ENCODE measurements at regions not wholly inside any gene's neighbourhood (a gene's known extent, or its start where the extent isn't known, plus 50 kb on each side); places are given as distances from the start of the nearest gene placed in this dataset.
"Not testable (repeated sequence)": the region's sequence is repeated elsewhere in the genome, so short reads cannot be mapped to it uniquely, and the experiment has no call there.

- peaks cover 6% of the 10 kb centered on the region for H3K9me3 Mint-ChIP-seq
- DNase-seq (no peak), ATAC-seq (ENCODE audit: poor library complexity) (no peak)
- POLR2A ChIA-PET, result no interaction called here
- no peaks in the 10 kb centered on the region for H3K27me3 Mint-ChIP-seq
- peaks cover 0 to 2% of the 10 kb centered on the region in 2 experiments for H3K9me3 ChIP-seq (ENCODE audit: control insufficient read depth in 1 of 2, insufficient read depth in 1 of 2, low read length in 2 of 2)
- no peak overlapping the region for H3K27ac ChIP-seq (ENCODE audit: low read depth in 1 of 2, low read length in 2 of 2)
- no peaks in the 10 kb centered on the region for H3K27me3 ChIP-seq (ENCODE audit: control insufficient read depth in 1 of 2, insufficient read depth in 2 of 2, low read length in 2 of 2)
- no peak overlapping the region for H3K27ac Mint-ChIP-seq
- H3K36me3 ChIP-seq (ENCODE audit: insufficient read depth, low read length), result no peaks in the 10 kb centered on the region
- H3K4me3 ChIP-seq (ENCODE audit: low read length), result no peak overlapping the region
- no peaks in the 10 kb centered on the region for H3K4me1 Mint-ChIP-seq (ENCODE audit: low read depth)
- no peaks in the 10 kb centered on the region for H3K36me3 Mint-ChIP-seq (ENCODE audit: low read depth)
- CTCF ChIA-PET, result no interaction called here
- intact Hi-C loops (cut with DNase I, micrococcal nuclease), result no loop called here
- no peaks in the 10 kb centered on the region for H3K4me1 ChIP-seq (ENCODE audit: insufficient read depth, low read length)
- TF ChIP-seq CTCF (IDR thresholded peaks at IDR 0.05), result no peak
- no peak overlapping the region for H3K4me3 Mint-ChIP-seq
Observed at GRCh38 chr1:70720109-70720508, 309.0 kb downstream of the CTH start.

GRCh38 chr1:70720521-70720920, 309.5 kb downstream of the CTH start:
- intact Hi-C loops (cut with DNase I, micrococcal nuclease), result no loop called here
- peaks cover 10% of the 10 kb centered on the region for H3K9me3 Mint-ChIP-seq
- POLR2A ChIA-PET, result no interaction called here

GRCh38 chr1:70727886-70728489, 316.9 kb downstream of the CTH start:
- no peak overlapping the region for H3K4me3 Mint-ChIP-seq
- DNase-seq (no peak), ATAC-seq (ENCODE audit: poor library complexity) (no peak)
- H3K9me3 Mint-ChIP-seq, result peaks cover 13% of the 10 kb centered on the region
- Histone ChIP-seq H3K27ac (ENCODE audit: low read depth in 1 of 2, low read length in 2 of 2) (no peak overlapping the region), H3K4me1 (ENCODE audit: insufficient read depth, low read length) (no peaks in the 10 kb centered on the region), H3K27me3 (ENCODE audit: control insufficient read depth in 1 of 2, insufficient read depth in 2 of 2, low read length in 2 of 2) (no peaks in the 10 kb centered on the region), H3K9me3 (ENCODE audit: control insufficient read depth in 1 of 2, insufficient read depth in 1 of 2, low read length in 2 of 2) (peaks cover 11 to 16% of the 10 kb centered on the region in 2 experiments), H3K36me3 (ENCODE audit: insufficient read depth, low read length) (no peaks in the 10 kb centered on the region), H3K4me3 (ENCODE audit: low read length) (no peak overlapping the region)
- CTCF ChIA-PET, result no interaction called here
- no peaks in the 10 kb centered on the region for H3K36me3 Mint-ChIP-seq (ENCODE audit: low read depth)
- TF ChIP-seq CTCF (IDR thresholded peaks at IDR 0.05), result no peak
- no peak overlapping the region for H3K27ac Mint-ChIP-seq
- POLR2A ChIA-PET, result no interaction called here
- intact Hi-C loops (cut with DNase I, micrococcal nuclease), result no loop called here
- H3K27me3 Mint-ChIP-seq, result no peaks in the 10 kb centered on the region
- no peaks in the 10 kb centered on the region for H3K4me1 Mint-ChIP-seq (ENCODE audit: low read depth)

More at GRCh38 chr1:70720521-70720920, 309.5 kb downstream of the CTH start:
- Histone ChIP-seq H3K9me3 (ENCODE audit: control insufficient read depth in 1 of 2, insufficient read depth in 1 of 2, low read length in 2 of 2) (peaks cover 0 to 6% of the 10 kb centered on the region in 2 experiments), H3K36me3 (ENCODE audit: insufficient read depth, low read length) (no peaks in the 10 kb centered on the region), H3K4me3 (ENCODE audit: low read length) (no peak overlapping the region), H3K4me1 (ENCODE audit: insufficient read depth, low read length) (no peaks in the 10 kb centered on the region), H3K27me3 (ENCODE audit: control insufficient read depth in 1 of 2, insufficient read depth in 2 of 2, low read length in 2 of 2) (no peaks in the 10 kb centered on the region), H3K27ac (ENCODE audit: low read depth in 1 of 2, low read length in 2 of 2) (no peak overlapping the region)
- TF ChIP-seq CTCF (IDR thresholded peaks at IDR 0.05), result no peak
- H3K4me3 Mint-ChIP-seq, result no peak overlapping the region
- H3K36me3 Mint-ChIP-seq (ENCODE audit: low read depth), result no peaks in the 10 kb centered on the region
- DNase-seq (no peak), ATAC-seq (ENCODE audit: poor library complexity) (no peak)
- H3K27ac Mint-ChIP-seq, result no peak overlapping the region
- H3K27me3 Mint-ChIP-seq, result no peaks in the 10 kb centered on the region
- CTCF ChIA-PET, result no interaction called here
- H3K4me1 Mint-ChIP-seq (ENCODE audit: low read depth), result no peaks in the 10 kb centered on the region

- H3K9me3 Mint-ChIP-seq; H3K36me3 ChIP-seq (ENCODE audit: insufficient read depth, low read length); DNase-seq; H3K4me1 ChIP-seq (ENCODE audit: insufficient read depth, low read length); POLR2A ChIA-PET; H3K27me3 ChIP-seq (ENCODE audit: control insufficient read depth in 1 of 2, insufficient read depth in 2 of 2, low read length in 2 of 2); H3K4me3 Mint-ChIP-seq; H3K9me3 ChIP-seq (ENCODE audit: control insufficient read depth in 1 of 2, insufficient read depth in 1 of 2, low read length in 2 of 2); H3K27ac ChIP-seq (ENCODE audit: low read depth in 1 of 2, low read length in 2 of 2); H3K27ac Mint-ChIP-seq; H3K4me1 Mint-ChIP-seq (ENCODE audit: low read depth); intact Hi-C loops (cut with DNase I, micrococcal nuclease); H3K27me3 Mint-ChIP-seq; H3K36me3 Mint-ChIP-seq (ENCODE audit: low read depth); CTCF ChIA-PET; H3K4me3 ChIP-seq (ENCODE audit: low read length); ATAC-seq (ENCODE audit: poor library complexity): not testable (repeated sequence)
Observed at GRCh38 chr1:70736518-70736917, 311.1 kb downstream of the PTGER3 start.

All from CD4-positive, alpha-beta T cell (primary cell).